SK-N-SH (cell line): ENCODE measurements at regions not wholly inside any gene's neighbourhood (a gene's known extent, or its start where the extent isn't known, plus 50 kb on each side); places are given as distances from the start of the nearest gene placed in this dataset.

Source experiments
- CTCF ChIA-PET: fragments of 300-600, 350-600 bp; formaldehyde crosslinking; extraction: SDS; loops from one replicate; lab custom pipeline; 2021; lab: Yijun Ruan, JAX
- POLR2A ChIA-PET: fragments of 350-600 bp; sonication (Branson Sonifier 250); formaldehyde crosslinking; extraction: SDS; loops from one replicate; lab custom pipeline; 2020; ENCODE audit warnings: antibody characterized with exemption, inconsistent platforms; lab: Yijun Ruan, JAX
- DNase-seq: peaks from one replicate; pipeline ENCODE4 v3.0.0; 2012
- H2AFZ ChIP-seq: fragments of 200-600 bp; sonication (generic); 2 replicates; pipeline ENCODE4 v1.8.1; 2016; ENCODE audit warnings: antibody characterized with exemption, mild to moderate bottlenecking, low read depth
- H3F3A ChIP-seq: fragments of 200-600 bp; sonication (generic); replicated peaks from 2 replicates; pipeline ENCODE3; 2016; ENCODE audit warnings: antibody characterized with exemption, mild to moderate bottlenecking; ENCODE audit not compliant: insufficient read depth
- H3K27ac ChIP-seq, 2 experiments: fragments of 200-500 bp in 1 of 2; fragments of 200-600 bp in 1 of 2; sonication (Bioruptor generic) in 1 of 2; sonication (generic), shearing (Covaris generic) in 1 of 2; 2 replicates each; pipeline versions ENCODE4 v1.5.1 to v1.6.1; 2014 to 2016; ENCODE audit warnings: low read depth in 2 of 2, inconsistent platforms in 1 of 2, low read length in 1 of 2, mild to moderate bottlenecking in 1 of 2, mixed read lengths in 1 of 2
- H3K27me3 ChIP-seq: fragments of 200-600 bp; sonication (generic), shearing (Covaris generic); 2 replicates; pipeline ENCODE4 v1.6.1; 2016; ENCODE audit warnings: mixed run types; ENCODE audit not compliant: insufficient read depth
- H3K36me3 ChIP-seq, 2 experiments: fragments of 200-500 bp in 1 of 2; fragments of 200-600 bp in 1 of 2; sonication (Bioruptor generic) in 1 of 2; sonication (generic) in 1 of 2; replicated peaks in 1 of 2; 2 replicates each; pipeline versions ENCODE3 to v1.5.1; 2014 to 2016; ENCODE audit warnings: low read length in 1 of 2, mild to moderate bottlenecking in 1 of 2; ENCODE audit not compliant: insufficient read depth in 2 of 2, control insufficient read depth in 1 of 2
- H3K4me1 ChIP-seq, 2 experiments: fragments of 200-500 bp in 1 of 2; fragments of 200-600 bp in 1 of 2; sonication (Bioruptor generic) in 1 of 2; sonication (generic), shearing (Covaris generic) in 1 of 2; 2 replicates each; pipeline versions ENCODE4 v1.5.1 to v1.6.1; 2014 to 2016; ENCODE audit warnings: low read depth in 1 of 2, low read length in 1 of 2, mixed run types in 1 of 2; ENCODE audit not compliant: insufficient read depth in 2 of 2, control insufficient read depth in 1 of 2
- H3K4me2 ChIP-seq: fragments of 200-600 bp; sonication (generic), shearing (Covaris generic); 2 replicates; pipeline ENCODE4 v1.6.1; 2017; ENCODE audit warnings: mixed run types
- H3K4me3 ChIP-seq, 2 experiments: fragments of 200-500 bp in 1 of 2; fragments of 200-600 bp in 1 of 2; sonication (Bioruptor generic) in 1 of 2; sonication (generic), shearing (Covaris generic) in 1 of 2; 2 replicates each; pipeline versions ENCODE4 v1.5.1 to v1.8.1; 2014 to 2016; ENCODE audit warnings: low read depth in 2 of 2, inconsistent platforms in 1 of 2, low read length in 1 of 2, mild to moderate bottlenecking in 1 of 2, mixed read lengths in 1 of 2, moderate library complexity in 1 of 2
- H3K79me2 ChIP-seq: fragments of 200-600 bp; sonication (generic); 2 replicates; pipeline ENCODE4 v1.8.1; 2017; ENCODE audit warnings: mild to moderate bottlenecking; ENCODE audit not compliant: insufficient read depth
- H3K9ac ChIP-seq: fragments of 200-600 bp; sonication (generic); 2 replicates; pipeline ENCODE4 v1.6.1; 2017; ENCODE audit warnings: mixed run types
- H3K9me2 ChIP-seq: fragments of 200-600 bp; sonication (generic); 2 replicates; pipeline ENCODE4 v1.6.1; 2017; ENCODE audit warnings: mixed run types
- H3K9me3 ChIP-seq: fragments of 200-600 bp; sonication (generic); 2 replicates; pipeline ENCODE4 v1.6.1; 2017; ENCODE audit warnings: mixed run types, mild to moderate bottlenecking, moderate library complexity
- H4K20me1 ChIP-seq: fragments of 200-600 bp; sonication (generic); 2 replicates; pipeline ENCODE4 v1.6.1; 2017; ENCODE audit warnings: mild to moderate bottlenecking, mixed run types; ENCODE audit not compliant: insufficient read depth
- EZH2phosphoT487 ChIP-seq: fragments of 200-600 bp; sonication (generic); IDR thresholded peaks from 2 replicates; pipeline ENCODE4 v1.6.1; 2017; ENCODE audit warnings: low read depth, mixed run types, mild to moderate bottlenecking, antibody characterized with exemption, moderate library complexity, borderline replicate concordance
- FOSL2 ChIP-seq: IDR thresholded peaks from 2 replicates; pipeline ENCODE4 v1.4.0; 2012; ENCODE audit warnings: low read depth, mild to moderate bottlenecking, moderate library complexity, borderline replicate concordance
- FOXJ3 ChIP-seq: sonication (generic); formaldehyde crosslinking; IDR thresholded peaks from 2 replicates; pipeline ENCODE4 v1.5.1; 2020; ENCODE audit warnings: mild to moderate bottlenecking, missing genetic modification reagents
- FOXM1 ChIP-seq: IDR thresholded peaks from 2 replicates; pipeline ENCODE4 v1.4.0; 2012; ENCODE audit warnings: low read depth, mild to moderate bottlenecking
- GATA2 ChIP-seq: sonication (generic); formaldehyde crosslinking; IDR thresholded peaks from 2 replicates; pipeline ENCODE4 v1.5.0; 2020; ENCODE audit warnings: mild to moderate bottlenecking, missing genetic modification reagents
- JUND ChIP-seq: IDR thresholded peaks from 2 replicates; pipeline ENCODE4 v1.4.0; 2012
- MAX ChIP-seq: IDR thresholded peaks from 2 replicates; pipeline ENCODE4 v1.4.0; 2012; ENCODE audit warnings: low read depth
- NFIC ChIP-seq: IDR thresholded peaks from 2 replicates; pipeline ENCODE4 v1.4.0; 2012; ENCODE audit warnings: borderline replicate concordance
- NRF1 ChIP-seq: IDR thresholded peaks from 2 replicates; pipeline ENCODE4 v1.6.1; 2012; ENCODE audit warnings: low read depth, mild to moderate bottlenecking, low read length
- PBX3 ChIP-seq: IDR thresholded peaks from 2 replicates; pipeline ENCODE4; 2012
- POLR2AphosphoS5 ChIP-seq: IDR thresholded peaks from 2 replicates; pipeline ENCODE4 v1.6.1; 2012; ENCODE audit warnings: low read depth, low read length
- RAD21 ChIP-seq: IDR thresholded peaks from 2 replicates; pipeline ENCODE4 v1.6.1; 2012; ENCODE audit warnings: mild to moderate bottlenecking, low read length
- RCOR1 ChIP-seq: fragments of 150-350 bp; IDR thresholded peaks from 2 replicates; pipeline ENCODE4 v1.6.1; 2017; ENCODE audit warnings: antibody characterized with exemption, low read length
- RFX5 ChIP-seq: IDR thresholded peaks from 2 replicates; pipeline ENCODE4 v1.6.1; 2012; ENCODE audit warnings: mild to moderate bottlenecking, improper control_type of control experiment, low read length
- RXRA ChIP-seq: IDR thresholded peaks from 2 replicates; pipeline ENCODE4 v1.4.0; 2012; ENCODE audit warnings: low read depth, mild to moderate bottlenecking, borderline replicate concordance
- SIN3A ChIP-seq: IDR thresholded peaks from 2 replicates; pipeline ENCODE4 v1.6.1; 2012; ENCODE audit warnings: low read depth, mild to moderate bottlenecking, low read length, moderate library complexity, borderline replicate concordance
- TCF12 ChIP-seq: IDR thresholded peaks from 2 replicates; pipeline ENCODE4 v1.4.0; 2012
- USF1 ChIP-seq: IDR thresholded peaks from 2 replicates; pipeline ENCODE4 v1.4.0; 2012; ENCODE audit warnings: low read depth, borderline replicate concordance
- YY1 ChIP-seq: IDR thresholded peaks from 2 replicates; pipeline ENCODE4 v1.4.0; 2012; ENCODE audit warnings: low read depth, mild to moderate bottlenecking
- WGBS: methylation state at CpG from one replicate; pipeline ENCODE4 v1.1.6; 2017; ENCODE audit warnings: low lambda C conversion rate; 5-methylcytosine and 5-hydroxymethylcytosine counted together
- TF ChIP-seq, protein P1 (sequence below): fragments of 150-350 bp; IDR thresholded peaks from 2 replicates; pipeline ENCODE4 v1.6.1; 2016; ENCODE audit warnings: mild to moderate bottlenecking, low read depth, low read length
- TF ChIP-seq, protein P2 (sequence below): fragments of 200-600 bp; sonication (generic); IDR thresholded peaks from 2 replicates; pipeline ENCODE4 v1.6.1; 2017; ENCODE audit warnings: antibody characterized with exemption, mild to moderate bottlenecking, moderate library complexity

- no peak for TF ChIP-seq RCOR1
- no peak for TF ChIP-seq MAX
- TF ChIP-seq FOSL2, result no peak
- no peak for TF ChIP-seq EZH2phosphoT487
- no peak for TF ChIP-seq YY1
- TF ChIP-seq TCF12, result no peak
These were observed 351.4 kb downstream of the FOXA2 start (continued) for GRCh38 chr20:22232923-22233322.

DNA sequence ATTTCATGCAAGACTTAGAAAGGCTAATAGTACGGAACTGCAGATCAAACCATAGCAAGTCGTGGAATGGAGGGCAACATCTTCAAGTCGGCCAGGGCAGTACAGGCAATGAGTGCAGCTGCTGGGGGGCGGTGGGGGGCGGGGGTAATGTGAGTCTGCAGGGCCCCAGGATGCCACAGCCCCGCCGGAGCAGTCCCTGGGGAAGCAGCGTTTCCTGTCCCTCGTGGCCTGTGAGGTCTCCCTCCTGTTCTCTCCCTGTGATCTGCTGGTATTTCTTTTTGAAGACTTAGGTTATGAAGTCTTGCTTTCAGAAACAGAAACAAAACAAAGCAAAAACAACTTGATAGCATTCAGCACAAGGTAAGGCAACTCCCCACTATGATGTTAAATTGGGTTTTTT is 351.9 kb downstream of the FOXA2 start:
- H3K27me3 ChIP-seq, result no peaks in the 10 kb centered on the region; the same call in 1 of the 2 replicates
- ChIA-PET CTCF (no interaction called here), POLR2A (no interaction called here)
- H3K4me2 ChIP-seq, result no peak overlapping the region
- H4K20me1 ChIP-seq, result no peaks in the 10 kb centered on the region
- no peaks in the 10 kb centered on the region for H3K36me3 ChIP-seq
- WGBS, result 3% methylated on average over 9 of the region's 9 CpGs
- H2AFZ ChIP-seq, result no peak overlapping the region
- DNase-seq, result no peak
- no peaks in the 10 kb centered on the region for H3K9me3 ChIP-seq
- no peak overlapping the region for H3K9ac ChIP-seq
- no peaks in the 10 kb centered on the region for H3K79me2 ChIP-seq
- no peaks in the 10 kb centered on the region for H3K9me2 ChIP-seq
- H3F3A ChIP-seq, result no peaks in the 10 kb centered on the region
- TF ChIP-seq JUND (no peak), EZH2phosphoT487 (no peak), FOXJ3 (CRISPR knock-in tag) (no peak), FOXM1 (no peak), RFX5 (no peak), SIN3A (no peak), TCF12 (no peak), RAD21 (no peak), PBX3 (no peak), RXRA (no peak), MAX (no peak), NRF1 (no peak), FOSL2 (no peak), NFIC (no peak), USF1 (no peak), GATA2 (CRISPR knock-in tag) (no peak), POLR2AphosphoS5 (no peak)
- TF ChIP-seq, protein P1, sequence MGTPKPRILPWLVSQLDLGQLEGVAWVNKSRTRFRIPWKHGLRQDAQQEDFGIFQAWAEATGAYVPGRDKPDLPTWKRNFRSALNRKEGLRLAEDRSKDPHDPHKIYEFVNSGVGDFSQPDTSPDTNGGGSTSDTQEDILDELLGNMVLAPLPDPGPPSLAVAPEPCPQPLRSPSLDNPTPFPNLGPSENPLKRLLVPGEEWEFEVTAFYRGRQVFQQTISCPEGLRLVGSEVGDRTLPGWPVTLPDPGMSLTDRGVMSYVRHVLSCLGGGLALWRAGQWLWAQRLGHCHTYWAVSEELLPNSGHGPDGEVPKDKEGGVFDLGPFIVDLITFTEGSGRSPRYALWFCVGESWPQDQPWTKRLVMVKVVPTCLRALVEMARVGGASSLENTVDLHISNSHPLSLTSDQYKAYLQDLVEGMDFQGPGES, result no peak
- TF ChIP-seq, protein P2, sequence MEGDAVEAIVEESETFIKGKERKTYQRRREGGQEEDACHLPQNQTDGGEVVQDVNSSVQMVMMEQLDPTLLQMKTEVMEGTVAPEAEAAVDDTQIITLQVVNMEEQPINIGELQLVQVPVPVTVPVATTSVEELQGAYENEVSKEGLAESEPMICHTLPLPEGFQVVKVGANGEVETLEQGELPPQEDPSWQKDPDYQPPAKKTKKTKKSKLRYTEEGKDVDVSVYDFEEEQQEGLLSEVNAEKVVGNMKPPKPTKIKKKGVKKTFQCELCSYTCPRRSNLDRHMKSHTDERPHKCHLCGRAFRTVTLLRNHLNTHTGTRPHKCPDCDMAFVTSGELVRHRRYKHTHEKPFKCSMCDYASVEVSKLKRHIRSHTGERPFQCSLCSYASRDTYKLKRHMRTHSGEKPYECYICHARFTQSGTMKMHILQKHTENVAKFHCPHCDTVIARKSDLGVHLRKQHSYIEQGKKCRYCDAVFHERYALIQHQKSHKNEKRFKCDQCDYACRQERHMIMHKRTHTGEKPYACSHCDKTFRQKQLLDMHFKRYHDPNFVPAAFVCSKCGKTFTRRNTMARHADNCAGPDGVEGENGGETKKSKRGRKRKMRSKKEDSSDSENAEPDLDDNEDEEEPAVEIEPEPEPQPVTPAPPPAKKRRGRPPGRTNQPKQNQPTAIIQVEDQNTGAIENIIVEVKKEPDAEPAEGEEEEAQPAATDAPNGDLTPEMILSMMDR, result no peak
- no peak overlapping the region for H3K27ac ChIP-seq
- no peak overlapping the region for H3K4me3 ChIP-seq
- H3K4me1 ChIP-seq, result no peaks in the 10 kb centered on the region
